Trophoblast cell (in vitro differentiated cells and primary cell): ENCODE measurements at regions not wholly inside any gene's neighbourhood (a gene's known extent, or its start where the extent isn't known, plus 50 kb on each side); places are given as distances from the start of the nearest gene placed in this dataset.

Source experiments
- DNase-seq, 2 donors: peaks; one replicate each; pipeline ENCODE4 v3.0.0-alpha.2; 2016
- H2AFZ ChIP-seq: 2 replicates; pipeline ENCODE4 v1.6.1; 2013; ENCODE audit warnings: low read length, moderate library complexity, mild to moderate bottlenecking; ENCODE audit not compliant: insufficient read depth, poor library complexity
- H2AK5ac ChIP-seq: 2 replicates; pipeline ENCODE4 v1.6.1; 2013; ENCODE audit warnings: mild to moderate bottlenecking, low read length
- H2BK120ac ChIP-seq: 2 replicates; pipeline ENCODE4 v1.6.1; 2013; ENCODE audit warnings: low read length, mild to moderate bottlenecking, moderate library complexity; ENCODE audit not compliant: insufficient read depth, poor library complexity
- H2BK12ac ChIP-seq: 2 replicates; pipeline ENCODE4 v1.6.1; 2013; ENCODE audit warnings: mild to moderate bottlenecking, low read length, moderate library complexity
- H2BK5ac ChIP-seq: 2 replicates; pipeline ENCODE4 v1.6.1; 2013; ENCODE audit warnings: low read length, low read depth, moderate library complexity, mild to moderate bottlenecking; ENCODE audit not compliant: poor library complexity
- H3K14ac ChIP-seq: 2 replicates; pipeline ENCODE4 v1.6.1; 2013; ENCODE audit warnings: mild to moderate bottlenecking, low read length
- H3K18ac ChIP-seq: 2 replicates; pipeline ENCODE4 v1.6.1; 2013; ENCODE audit warnings: mild to moderate bottlenecking, low read length
- H3K23ac ChIP-seq: 2 replicates; pipeline ENCODE4 v1.6.1; 2013; ENCODE audit warnings: low read length
- H3K27ac ChIP-seq: 2 replicates; pipeline ENCODE4 v1.5.1; 2013; ENCODE audit warnings: low read depth, mild to moderate bottlenecking, inconsistent platforms, low read length, moderate library complexity
- H3K27me3 ChIP-seq: 2 replicates; pipeline ENCODE4 v1.6.1; 2013; ENCODE audit warnings: inconsistent platforms, mild to moderate bottlenecking, low read length, moderate library complexity; ENCODE audit not compliant: insufficient read depth
- H3K36me3 ChIP-seq, 2 experiments: 1 replicate in 1 of 2; 2 replicates in 1 of 2; pipeline ENCODE4 v1.6.1; 2013; ENCODE audit warnings: low read length in 2 of 2, mild to moderate bottlenecking in 2 of 2, moderate library complexity in 1 of 2; ENCODE audit not compliant: insufficient read depth in 2 of 2, control insufficient read depth in 1 of 2
- H3K4ac ChIP-seq: 2 replicates; pipeline ENCODE4 v1.6.1; 2013; ENCODE audit warnings: low read depth, mild to moderate bottlenecking, low read length, moderate library complexity
- H3K4me1 ChIP-seq, 2 experiments: 1 replicate in 1 of 2; 2 replicates in 1 of 2; pipeline ENCODE4 v1.6.1; 2013; ENCODE audit warnings: low read length in 2 of 2, mild to moderate bottlenecking in 2 of 2, moderate library complexity in 1 of 2; ENCODE audit not compliant: insufficient read depth in 2 of 2, control insufficient read depth in 1 of 2
- H3K4me2 ChIP-seq: 2 replicates; pipeline ENCODE4 v1.6.1; 2013; ENCODE audit warnings: inconsistent platforms, mild to moderate bottlenecking, low read length, moderate library complexity
- H3K4me3 ChIP-seq: 2 replicates; pipeline ENCODE4 v1.5.1; 2013; ENCODE audit warnings: mild to moderate bottlenecking, low read depth, low read length, inconsistent platforms
- H3K79me1 ChIP-seq: one replicate; pipeline ENCODE4 v1.6.1; 2013; ENCODE audit warnings: low read length
- H3K79me2 ChIP-seq: 2 replicates; pipeline ENCODE4 v1.6.1; 2013; ENCODE audit warnings: low read length, mild to moderate bottlenecking; ENCODE audit not compliant: control insufficient read depth, insufficient read depth, poor library complexity
- H3K9ac ChIP-seq: 2 replicates; pipeline ENCODE4 v1.6.1; 2013; ENCODE audit warnings: mild to moderate bottlenecking, low read length
- H3K9me3 ChIP-seq: 2 replicates; pipeline ENCODE4 v1.6.1; 2013; ENCODE audit warnings: low read depth, mild to moderate bottlenecking, control low read depth, inconsistent platforms, low read length; ENCODE audit not compliant: insufficient read depth
- H4K12ac ChIP-seq: 2 replicates; pipeline ENCODE4 v1.6.1; 2013; ENCODE audit warnings: low read depth, mild to moderate bottlenecking, low read length, moderate library complexity
- H4K8ac ChIP-seq: 2 replicates; pipeline ENCODE4 v1.6.1; 2013; ENCODE audit warnings: low read depth, mild to moderate bottlenecking, low read length, moderate library complexity
- H4K91ac ChIP-seq: one replicate; pipeline ENCODE4 v1.6.1; 2013; ENCODE audit warnings: low read depth, mild to moderate bottlenecking, low read length, moderate library complexity
- WGBS: extraction: QIAGEN DNeasy Blood & Tissue Kit; methylation state at CpG from one replicate; pipeline ENCODE4 v1.1.7; 2013; ENCODE audit warnings: missing lambda C conversion rate; ENCODE audit not compliant: insufficient read length, insufficient coverage; ENCODE audit errors: extremely low coverage; 5-methylcytosine and 5-hydroxymethylcytosine counted together

GRCh38 chr11:46200537-46201281, 76.8 kb upstream of the CREB3L1 start:
- Histone ChIP-seq H3K4me1 (no peaks in the 10 kb centered on the region), H3K27ac (no peak overlapping the region), H3K14ac (no peak overlapping the region), H3K4me2 (no peak overlapping the region), H4K91ac (no peak overlapping the region), H2AK5ac (no peak overlapping the region), H3K36me3 (no peaks in the 10 kb centered on the region), H2BK120ac (no peak overlapping the region), H4K8ac (no peak overlapping the region), H3K9ac (no peak overlapping the region), H3K79me1 (no peaks in the 10 kb centered on the region), H3K18ac (no peak overlapping the region), H3K27me3 (peaks cover 2% of the 10 kb centered on the region), H3K4me3 (no peak overlapping the region), H3K9me3 (no peaks in the 10 kb centered on the region), H2BK5ac (no peak overlapping the region), H2BK12ac (no peak overlapping the region), H2AFZ (no peak overlapping the region), H3K23ac (no peak overlapping the region), H3K4ac (no peak overlapping the region), H4K12ac (no peak overlapping the region), H3K79me2 (no peaks in the 10 kb centered on the region)
- WGBS = no CpG with 5 or more reads among the region's 10 CpGs
- DNase-seq = no peak

- no peak overlapping the region for H3K18ac ChIP-seq
- no peak overlapping the region for H2BK120ac ChIP-seq
- H3K27me3 ChIP-seq = peaks cover 2% of the 10 kb centered on the region
- H3K4me1 ChIP-seq = no peaks in the 10 kb centered on the region
- H3K79me2 ChIP-seq = no peaks in the 10 kb centered on the region
- no peak overlapping the region for H3K4ac ChIP-seq
- H4K91ac ChIP-seq = no peak overlapping the region
- no peak overlapping the region for H4K12ac ChIP-seq
- no peaks in the 10 kb centered on the region for H3K36me3 ChIP-seq
- no peak overlapping the region for H2BK5ac ChIP-seq
- no peak overlapping the region for H3K23ac ChIP-seq
- no peak overlapping the region for H2AK5ac ChIP-seq
- no peak overlapping the region for H3K4me3 ChIP-seq
- no peak overlapping the region for H3K4me2 ChIP-seq
- H4K8ac ChIP-seq = no peak overlapping the region
- H3K14ac ChIP-seq = no peak overlapping the region
- H3K9ac ChIP-seq = no peak overlapping the region
- WGBS = no CpG with 5 or more reads among the region's 8 CpGs
- no peak overlapping the region for H2AFZ ChIP-seq
- no peak overlapping the region for H2BK12ac ChIP-seq
- no peak overlapping the region for H3K27ac ChIP-seq
- DNase-seq = peak in 1 of 2 donors; percentile 30
- H3K79me1 ChIP-seq = no peaks in the 10 kb centered on the region
- no peaks in the 10 kb centered on the region for H3K9me3 ChIP-seq
These were observed 77.3 kb upstream of the PHF21A start for GRCh38 chr11:46198245-46199240.

- no peak for DNase-seq
- H4K8ac ChIP-seq = no peak overlapping the region
These were observed 76.2 kb upstream of the PHF21A start for GRCh38 chr11:46197421-46197820.

GRCh38 chr11:46188017-46188416, 66.8 kb upstream of the PHF21A start:
- H3K4me2 ChIP-seq = no peak overlapping the region
- H3K79me1 ChIP-seq = no peaks in the 10 kb centered on the region
- H4K8ac ChIP-seq = no peak overlapping the region
- no peak overlapping the region for H3K4ac ChIP-seq
- no peak overlapping the region for H3K18ac ChIP-seq
- no peak overlapping the region for H2BK12ac ChIP-seq
- H3K23ac ChIP-seq = no peak overlapping the region
- no peak overlapping the region for H3K4me3 ChIP-seq
- no peak overlapping the region for H3K27ac ChIP-seq
- no peak overlapping the region for H3K14ac ChIP-seq
- no peak overlapping the region for H3K9ac ChIP-seq
- H3K4me1 ChIP-seq = no peaks in the 10 kb centered on the region
- DNase-seq = no peak
- no peak overlapping the region for H4K12ac ChIP-seq
- no peaks in the 10 kb centered on the region for H3K27me3 ChIP-seq
- no peak overlapping the region for H4K91ac ChIP-seq
- no peak overlapping the region for H2AFZ ChIP-seq
- no peaks in the 10 kb centered on the region for H3K36me3 ChIP-seq
- H2BK5ac ChIP-seq = no peak overlapping the region
- no peak overlapping the region for H2AK5ac ChIP-seq
- H3K9me3 ChIP-seq = no peaks in the 10 kb centered on the region
- H2BK120ac ChIP-seq = no peak overlapping the region
- no peaks in the 10 kb centered on the region for H3K79me2 ChIP-seq

More at GRCh38 chr11:46197421-46197820, 76.2 kb upstream of the PHF21A start:
- H3K14ac ChIP-seq = no peak overlapping the region
- no peaks in the 10 kb centered on the region for H3K36me3 ChIP-seq
- H2BK12ac ChIP-seq = no peak overlapping the region
- H3K79me1 ChIP-seq = no peaks in the 10 kb centered on the region
- no peak overlapping the region for H4K91ac ChIP-seq
- H3K9ac ChIP-seq = no peak overlapping the region
- WGBS = no CpG with 5 or more reads among the region's 3 CpGs
- H3K23ac ChIP-seq = no peak overlapping the region
- H3K4me1 ChIP-seq = no peaks in the 10 kb centered on the region
- H2AFZ ChIP-seq = no peak overlapping the region
- no peaks in the 10 kb centered on the region for H3K79me2 ChIP-seq
- no peak overlapping the region for H2BK5ac ChIP-seq
- no peaks in the 10 kb centered on the region for H3K9me3 ChIP-seq
- H3K18ac ChIP-seq = no peak overlapping the region
- H3K27me3 ChIP-seq = peaks cover 2% of the 10 kb centered on the region
- H3K27ac ChIP-seq = no peak overlapping the region
- no peak overlapping the region for H2BK120ac ChIP-seq
- no peak overlapping the region for H3K4me2 ChIP-seq
- H4K12ac ChIP-seq = no peak overlapping the region
- no peak overlapping the region for H3K4me3 ChIP-seq
- no peak overlapping the region for H2AK5ac ChIP-seq
- no peak overlapping the region for H3K4ac ChIP-seq
